ENCODE measurements at regions not wholly inside any gene's neighbourhood (a gene's known extent, or its start where the extent isn't known, plus 50 kb on each side); places are given as distances from the start of the nearest gene placed in this dataset.

GRCh38 chr2:136404925-136405324 lies 287.0 kb upstream of the CXCR4 start:
- Histone ChIP-seq H3K27ac (no peak overlapping the region), H3K9me3 (no peaks in the 10 kb centered on the region), H3K4me1 (no peaks in the 10 kb centered on the region), H3K4me2 (no peak overlapping the region), H3K4me3 (no peak overlapping the region)
- ATAC-seq (no peak), DNase-seq (ENCODE audit: low read depth in 1 of 2, low spot score in 1 of 2) (no peak), FAIRE-seq (no peak)
- CTCF ChIA-PET: no interaction called here
- 0% methylated on average over 4 of the region's 4 CpGs for WGBS (ENCODE audit: missing lambda C conversion rate)
- POLR2A ChIA-PET: interaction anchor here (0.5 kb wide), 1 partner anchor 401 kb away, joined by 5 read pairs; no protein-coding TSS in a partner anchor
- TF ChIP-seq EP300 (IDR thresholded peaks at IDR 0.05) (no peak), NPAS2 (CRISPR knock-in tag; IDR thresholded peaks at IDR 0.05; ENCODE audit: borderline replicate concordance) (no peak)

DNA sequence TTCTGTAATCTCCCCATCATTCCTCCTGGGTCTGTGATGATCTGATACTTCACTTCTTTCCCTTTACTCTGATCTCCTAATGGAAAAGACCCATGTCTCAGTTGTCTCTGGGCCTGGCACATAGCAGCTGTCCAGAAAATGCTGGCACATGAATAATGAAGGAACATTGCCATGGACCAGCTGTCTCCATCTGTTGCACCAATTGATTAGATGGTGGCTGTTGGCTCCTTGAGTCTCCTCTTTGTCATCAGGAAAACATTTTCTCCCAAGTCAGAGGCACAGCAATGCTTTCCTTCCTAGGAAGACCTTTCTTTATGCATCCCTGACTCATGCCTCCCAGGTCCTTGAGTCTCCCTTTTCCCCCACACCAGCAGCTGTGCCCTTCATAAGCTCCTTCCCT lies 286.2 kb upstream of the CXCR4 start:
- no peaks in the 10 kb centered on the region for H3K4me1 ChIP-seq
- DNase-seq (ENCODE audit: low read depth in 1 of 2, low spot score in 1 of 2): no peak
- ChIA-PET POLR2A (interaction anchor here (0.5 kb wide), 1 partner anchor 400 kb away, joined by 5 read pairs; no protein-coding TSS in a partner anchor), CTCF (interaction anchor here (0.5 kb wide), 1 partner anchor 490 kb away, joined by 3 read pairs; no protein-coding TSS in a partner anchor)
- no peaks in the 10 kb centered on the region for H3K9me3 ChIP-seq
- no peak overlapping the region for H3K27ac ChIP-seq
- no peak for FAIRE-seq
- TF ChIP-seq, protein P1, sequence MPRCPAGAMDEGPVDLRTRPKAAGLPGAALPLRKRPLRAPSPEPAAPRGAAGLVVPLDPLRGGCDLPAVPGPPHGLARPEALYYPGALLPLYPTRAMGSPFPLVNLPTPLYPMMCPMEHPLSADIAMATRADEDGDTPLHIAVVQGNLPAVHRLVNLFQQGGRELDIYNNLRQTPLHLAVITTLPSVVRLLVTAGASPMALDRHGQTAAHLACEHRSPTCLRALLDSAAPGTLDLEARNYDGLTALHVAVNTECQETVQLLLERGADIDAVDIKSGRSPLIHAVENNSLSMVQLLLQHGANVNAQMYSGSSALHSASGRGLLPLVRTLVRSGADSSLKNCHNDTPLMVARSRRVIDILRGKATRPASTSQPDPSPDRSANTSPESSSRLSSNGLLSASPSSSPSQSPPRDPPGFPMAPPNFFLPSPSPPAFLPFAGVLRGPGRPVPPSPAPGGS (IDR thresholded peaks at IDR 0.05): no peak
- TF ChIP-seq RNF2 (IDR thresholded peaks at IDR 0.05; ENCODE audit: borderline replicate concordance, low read depth) (no peak), ZSCAN20 (CRISPR knock-in tag; IDR thresholded peaks at IDR 0.05) (no peak), MAFK (IDR thresholded peaks at IDR 0.05; ENCODE audit: partially characterized antibody) (no peak), FOSB (CRISPR knock-in tag; IDR thresholded peaks at IDR 0.05) (no peak), TP53 (CRISPR knock-in tag; IDR thresholded peaks at IDR 0.05) (no peak), PHF8 (IDR thresholded peaks at IDR 0.05; ENCODE audit: borderline replicate concordance, low read depth) (no peak), NFE2L2 (conservative IDR thresholded peaks at IDR 0.05; ENCODE audit: low read length) (no peak), NR3C1 (IDR thresholded peaks at IDR 0.05) (no peak), HOXB5 (CRISPR knock-in tag; IDR thresholded peaks at IDR 0.05) (no peak), CBX8 (IDR thresholded peaks at IDR 0.05) (no peak), ZC3H11A (IDR thresholded peaks at IDR 0.05) (no peak), POLR2A (IDR thresholded peaks at IDR 0.05; ENCODE audit: low read length) (no peak), KDM1A (IDR thresholded peaks at IDR 0.05; ENCODE audit: low read depth) (no peak)
- no peak overlapping the region for H3K4me3 ChIP-seq
- no peak for ATAC-seq
- H3K4me2 ChIP-seq: no peak overlapping the region

- FAIRE-seq (no peak), DNase-seq (ENCODE audit: low read depth in 1 of 2, low spot score in 1 of 2) (no peak), ATAC-seq (no peak)
- Histone ChIP-seq H3K27ac (no peak overlapping the region), H3K9me3 (no peaks in the 10 kb centered on the region), H3K4me1 (no peaks in the 10 kb centered on the region), H3K4me3 (no peak overlapping the region), H3K4me2 (no peak overlapping the region)
- no peak for TF ChIP-seq SMC3 (IDR thresholded peaks at IDR 0.05)
- no peak for TF ChIP-seq NR3C1 (IDR thresholded peaks at IDR 0.05)
- TF ChIP-seq NPAS2 (CRISPR knock-in tag; IDR thresholded peaks at IDR 0.05; ENCODE audit: borderline replicate concordance): no peak
- no peak for TF ChIP-seq EHF (CRISPR knock-in tag; IDR thresholded peaks at IDR 0.05)
- TF ChIP-seq RNF2 (IDR thresholded peaks at IDR 0.05; ENCODE audit: borderline replicate concordance, low read depth): no peak
- WGBS (ENCODE audit: missing lambda C conversion rate): 57% methylated on average over 6 of the region's 6 CpGs
- POLR2A ChIA-PET: no interaction called here
- CTCF ChIA-PET: interaction anchor here (1.7 kb wide), 1 partner anchor 21 kb away, joined by 4 read pairs; no protein-coding TSS in a partner anchor
These were observed 284.3 kb upstream of the CXCR4 start for GRCh38 chr2:136402281-136402680.

DNA sequence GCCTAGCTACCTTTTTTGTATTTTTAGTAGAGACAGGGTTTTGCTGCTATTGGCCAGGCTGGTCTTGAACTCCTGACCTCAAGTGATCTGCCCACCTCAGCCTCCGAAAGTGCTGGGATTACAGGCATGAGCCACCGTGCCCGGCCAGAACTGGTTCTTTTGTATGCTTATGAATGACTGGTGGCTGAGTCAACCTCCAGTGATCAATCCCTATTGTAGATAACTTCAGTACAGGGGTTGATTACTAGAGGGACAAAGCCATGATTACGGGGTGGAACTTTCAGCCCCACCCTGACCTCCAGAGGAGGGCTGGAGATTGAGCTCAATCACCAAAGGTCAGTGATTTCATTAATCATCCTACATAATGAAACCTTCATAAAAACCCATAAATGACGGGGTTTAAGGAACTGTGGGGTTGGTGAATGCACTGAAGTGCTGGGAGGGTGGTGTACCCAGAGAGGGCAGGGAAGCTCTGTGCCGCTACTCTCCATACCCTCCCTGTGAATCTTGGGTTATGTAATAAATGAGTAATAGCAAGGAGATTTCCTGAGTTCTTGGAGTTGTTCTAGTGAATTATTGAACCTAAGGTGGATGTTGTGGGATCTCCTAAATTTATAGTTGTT lies 281.8 kb upstream of the CXCR4 start:
- DNase-seq (ENCODE audit: low read depth in 1 of 2, low spot score in 1 of 2): no peak
- ATAC-seq: no peak
- ChIA-PET CTCF (no interaction called here), POLR2A (no interaction called here)
- H3K9me3 ChIP-seq: no peaks in the 10 kb centered on the region
- H3K4me1 ChIP-seq: no peaks in the 10 kb centered on the region
- no peak overlapping the region for H3K4me3 ChIP-seq
- no peak overlapping the region for H3K27ac ChIP-seq
- WGBS (ENCODE audit: missing lambda C conversion rate): 12% methylated on average over 6 of the region's 6 CpGs
- H3K4me2 ChIP-seq: no peak overlapping the region
- TF ChIP-seq, protein P2, sequence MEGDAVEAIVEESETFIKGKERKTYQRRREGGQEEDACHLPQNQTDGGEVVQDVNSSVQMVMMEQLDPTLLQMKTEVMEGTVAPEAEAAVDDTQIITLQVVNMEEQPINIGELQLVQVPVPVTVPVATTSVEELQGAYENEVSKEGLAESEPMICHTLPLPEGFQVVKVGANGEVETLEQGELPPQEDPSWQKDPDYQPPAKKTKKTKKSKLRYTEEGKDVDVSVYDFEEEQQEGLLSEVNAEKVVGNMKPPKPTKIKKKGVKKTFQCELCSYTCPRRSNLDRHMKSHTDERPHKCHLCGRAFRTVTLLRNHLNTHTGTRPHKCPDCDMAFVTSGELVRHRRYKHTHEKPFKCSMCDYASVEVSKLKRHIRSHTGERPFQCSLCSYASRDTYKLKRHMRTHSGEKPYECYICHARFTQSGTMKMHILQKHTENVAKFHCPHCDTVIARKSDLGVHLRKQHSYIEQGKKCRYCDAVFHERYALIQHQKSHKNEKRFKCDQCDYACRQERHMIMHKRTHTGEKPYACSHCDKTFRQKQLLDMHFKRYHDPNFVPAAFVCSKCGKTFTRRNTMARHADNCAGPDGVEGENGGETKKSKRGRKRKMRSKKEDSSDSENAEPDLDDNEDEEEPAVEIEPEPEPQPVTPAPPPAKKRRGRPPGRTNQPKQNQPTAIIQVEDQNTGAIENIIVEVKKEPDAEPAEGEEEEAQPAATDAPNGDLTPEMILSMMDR (IDR thresholded peaks at IDR 0.05): no peak
- TF ChIP-seq MYC (IDR thresholded peaks at IDR 0.05; ENCODE audit: borderline replicate concordance, low read length) (no peak), MAX (IDR thresholded peaks at IDR 0.05) (no peak), NPAS2 (CRISPR knock-in tag; IDR thresholded peaks at IDR 0.05; ENCODE audit: borderline replicate concordance) (no peak), JUNB (IDR thresholded peaks at IDR 0.05) (no peak), GATA3 (IDR thresholded peaks at IDR 0.05; ENCODE audit: borderline replicate concordance) (no peak), PBX3 (IDR thresholded peaks at IDR 0.05) (no peak), CBX8 (IDR thresholded peaks at IDR 0.05) (no peak), RFX5 (IDR thresholded peaks at IDR 0.05) (no peak), HEYL (CRISPR knock-in tag; IDR thresholded peaks at IDR 0.05) (no peak)
- FAIRE-seq: no peak

All from A549 (cell line).